ENCODE measurements at regions not wholly inside any gene's neighbourhood (a gene's known extent, or its start where the extent isn't known, plus 50 kb on each side); places are given as distances from the start of the nearest gene placed in this dataset.
A peak's percentile ranks its signal among the peaks of the same experiment; 100 is the strongest.

DNA sequence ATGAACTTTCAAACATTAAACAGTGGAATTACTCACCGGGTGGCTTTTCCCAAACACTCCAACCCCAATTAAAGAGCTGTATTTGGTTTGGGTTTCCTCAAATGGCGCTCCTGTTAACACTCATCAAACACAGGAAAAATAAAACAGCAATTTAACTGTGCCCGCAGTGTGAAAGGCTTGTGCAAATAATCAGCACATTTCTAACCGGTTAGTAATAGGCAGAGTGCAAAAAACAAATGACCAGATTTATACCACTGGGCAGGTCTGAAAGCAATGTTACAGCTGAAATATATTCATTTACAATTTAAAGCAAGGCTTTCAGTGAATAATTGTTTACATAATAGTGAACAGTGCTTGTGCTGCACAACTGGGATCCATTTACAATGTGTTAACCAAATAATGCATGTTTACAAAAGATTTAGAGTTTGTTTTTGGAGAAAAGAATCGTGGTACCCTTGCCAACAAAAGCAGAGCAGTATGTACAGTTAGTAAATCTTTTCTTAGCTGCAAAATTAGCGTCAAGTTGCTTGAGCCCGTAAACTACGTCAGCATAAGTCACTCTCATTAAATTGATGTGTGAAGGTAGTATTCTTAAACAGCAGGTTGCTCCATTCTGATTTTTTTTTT lies 662.9 kb upstream of the ZNF608 start:
- no peak for FAIRE-seq

DNA sequence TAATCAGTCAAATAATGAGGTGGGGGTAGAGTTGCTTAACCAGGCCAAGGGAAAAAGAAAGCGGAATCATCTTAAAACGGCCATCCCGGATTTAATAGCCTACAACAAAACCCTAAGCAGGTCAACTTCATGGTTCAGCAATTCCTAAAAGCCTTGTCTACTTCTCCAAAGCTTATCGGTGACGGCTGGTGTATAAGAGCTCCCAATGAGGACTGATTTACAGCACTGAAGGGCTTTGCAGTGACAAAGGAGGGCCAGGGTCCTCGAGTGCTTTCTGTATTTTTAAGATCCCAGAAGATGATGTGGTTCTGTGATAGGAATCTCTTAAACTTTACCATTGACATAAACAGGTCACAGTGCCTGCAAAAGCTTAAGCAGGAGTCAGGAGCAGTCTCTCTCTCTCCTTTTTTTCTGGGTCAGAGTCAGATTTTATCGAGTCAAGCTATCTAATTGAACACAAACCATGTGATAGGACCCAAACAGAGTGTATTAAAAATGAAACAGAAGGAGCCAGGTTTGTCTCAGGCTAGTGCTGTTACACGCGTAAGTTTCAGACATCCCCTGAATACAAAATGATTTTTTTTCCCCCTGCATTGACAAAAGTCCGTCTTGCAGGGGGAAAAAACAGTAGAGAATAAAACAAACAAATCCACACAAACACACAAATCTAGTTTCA lies 663.6 kb upstream of the ZNF608 start:
- no peak for FAIRE-seq

More for the DNA sequence above, 662.9 kb upstream of the ZNF608 start:
- peak; percentile 38 for DNase-seq (ENCODE audit: low spot score)

DNA sequence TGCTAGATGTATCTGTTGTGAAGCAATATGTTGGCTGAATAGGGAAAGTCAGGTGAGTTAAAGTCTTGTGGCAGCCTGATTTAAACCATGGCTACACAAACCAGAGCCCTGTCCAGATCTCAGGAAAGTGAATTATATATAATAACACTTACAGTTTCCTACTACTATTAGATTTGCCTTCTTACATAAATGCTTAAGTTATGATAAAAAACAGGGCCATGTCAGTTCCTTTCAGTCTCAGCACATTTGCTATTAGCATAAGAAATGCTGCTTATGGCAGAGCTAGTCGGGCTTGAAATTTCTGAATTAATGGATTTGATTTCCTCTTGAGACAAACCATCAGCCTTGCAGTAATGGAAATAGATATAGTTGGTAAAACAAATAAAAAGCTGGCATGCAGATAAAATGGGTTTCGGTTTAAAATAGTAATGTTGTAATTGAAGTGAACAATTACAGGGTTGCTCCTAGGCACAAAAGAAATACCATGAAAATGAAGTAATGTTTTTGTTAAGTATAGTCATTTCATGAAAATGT lies 664.2 kb upstream of the ZNF608 start:
- FAIRE-seq: peak; percentile 93
- peak; percentile 93 for DNase-seq (ENCODE audit: low spot score)

More for the DNA sequence above, 663.6 kb upstream of the ZNF608 start:
- peak; percentile 46 for DNase-seq (ENCODE audit: low spot score)

DNA sequence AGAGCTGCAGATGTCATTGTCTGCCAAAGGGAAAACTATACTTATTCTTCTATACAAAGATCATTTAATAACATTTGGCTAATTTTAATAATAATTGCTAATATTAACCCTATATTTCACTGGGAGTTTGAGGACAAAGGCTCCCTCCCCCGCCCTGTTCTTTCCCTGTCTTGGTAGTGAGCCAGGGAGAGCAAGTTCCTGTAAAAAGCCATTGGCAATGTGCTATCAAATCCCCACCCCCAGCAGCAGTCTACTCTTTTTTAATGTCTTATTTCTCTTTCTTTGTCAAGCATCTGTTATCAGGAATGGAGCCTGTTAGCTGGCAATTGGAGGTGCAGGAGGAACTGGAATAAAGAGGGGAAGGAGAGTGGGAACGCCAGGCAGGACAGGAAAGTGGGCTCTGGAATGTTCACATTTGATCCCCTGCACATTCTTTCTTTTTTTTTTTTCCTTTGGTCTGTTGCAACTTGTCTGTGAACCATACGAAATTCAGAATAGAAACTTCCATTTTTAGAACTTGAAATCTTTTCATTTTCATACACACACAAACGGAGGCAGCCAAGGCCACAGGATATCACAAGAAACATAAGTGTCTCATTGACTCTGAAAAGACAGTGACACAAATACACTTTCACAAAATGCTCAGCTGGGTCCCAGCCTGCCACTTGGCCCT lies 664.8 kb upstream of the ZNF608 start:
- DNase-seq (ENCODE audit: low spot score): no peak

DNA sequence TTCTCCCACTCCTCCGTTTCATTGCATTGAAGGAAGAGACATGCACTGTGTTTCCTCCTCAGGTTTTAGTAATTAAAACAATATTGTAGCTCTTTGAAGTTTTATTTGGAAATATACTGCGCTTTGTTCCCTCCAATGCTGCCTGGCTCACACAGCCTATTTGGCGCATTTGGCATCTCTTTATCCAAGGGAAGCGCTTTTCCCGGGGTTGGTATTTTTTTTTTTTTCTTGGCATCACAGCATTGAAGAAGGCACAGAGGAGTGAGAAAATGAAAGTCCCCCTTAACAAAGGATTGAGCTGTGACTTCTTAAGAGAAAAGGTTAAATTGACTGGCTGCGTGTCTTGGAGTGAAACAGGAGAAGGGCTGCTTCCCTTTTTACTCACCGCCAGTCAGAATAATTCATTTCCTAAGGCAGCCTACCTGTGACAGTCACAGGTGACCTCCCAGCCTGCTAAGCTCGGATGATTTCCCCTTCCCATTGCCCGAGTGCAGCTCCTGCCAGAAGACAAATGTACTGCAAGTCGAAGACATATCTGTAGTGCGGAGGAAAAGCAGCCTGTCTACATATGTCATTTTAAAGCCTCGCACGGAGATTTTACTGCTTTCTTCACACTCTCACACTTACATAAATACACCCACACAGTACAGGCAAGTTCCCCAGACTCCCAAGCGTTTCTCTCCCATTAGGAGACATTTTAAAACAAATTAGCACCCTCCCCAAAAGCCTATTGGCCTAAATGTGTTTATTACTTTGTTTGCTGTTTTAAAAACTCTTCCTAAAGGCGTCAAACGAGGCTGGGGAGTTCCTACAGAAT lies 665.5 kb upstream of the ZNF608 start:
- FAIRE-seq: peak; percentile 27
- peak; percentile 60 for DNase-seq (ENCODE audit: low spot score)

More for the DNA sequence above, 664.8 kb upstream of the ZNF608 start:
- FAIRE-seq: no peak

DNA sequence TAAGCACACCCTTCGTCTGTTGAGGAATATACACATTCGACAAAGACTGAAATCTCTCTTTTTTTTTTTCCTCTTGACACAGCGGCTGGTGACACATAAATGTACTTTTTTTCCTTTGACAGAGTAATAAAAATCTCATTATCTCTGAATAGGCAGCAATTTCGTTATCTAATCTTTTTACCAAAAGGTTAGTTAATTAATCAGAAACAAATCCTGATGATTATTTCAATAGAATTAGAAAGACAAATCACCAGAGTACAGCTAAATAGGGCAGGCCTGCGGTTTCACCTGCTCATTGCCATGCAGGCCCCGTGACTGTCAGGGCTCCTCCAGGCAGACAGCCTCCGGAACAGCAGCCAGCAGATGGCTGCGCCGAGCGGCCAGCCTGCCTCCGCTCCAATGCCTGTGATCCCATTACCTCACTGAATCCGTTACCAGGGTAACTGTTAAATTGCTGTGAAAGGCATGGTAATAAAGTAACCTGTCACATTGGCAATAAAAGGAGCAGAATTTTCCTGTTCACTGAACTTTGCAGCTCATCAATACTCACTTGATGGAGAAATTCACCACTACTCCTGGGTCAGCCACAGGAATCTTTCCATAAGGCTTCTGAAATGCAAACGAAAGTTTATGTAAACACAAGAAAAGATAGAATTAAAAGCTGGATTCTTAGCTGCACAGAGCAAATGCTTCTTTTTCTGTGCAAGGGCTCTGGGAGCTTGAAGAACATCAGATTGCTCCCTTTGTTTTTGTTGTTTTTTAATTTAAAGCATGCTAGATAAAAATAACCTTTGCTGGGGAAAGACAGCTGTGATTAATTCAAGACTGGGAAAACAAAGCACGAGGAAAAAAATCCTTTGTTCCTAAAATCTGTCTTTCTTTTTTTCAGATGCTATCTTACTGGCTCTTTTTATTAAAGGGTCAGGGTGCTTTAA lies 666.4 kb upstream of the ZNF608 start:
- FAIRE-seq: peak; percentile 92
- peak; percentile 97 for DNase-seq (ENCODE audit: low spot score)

DNA sequence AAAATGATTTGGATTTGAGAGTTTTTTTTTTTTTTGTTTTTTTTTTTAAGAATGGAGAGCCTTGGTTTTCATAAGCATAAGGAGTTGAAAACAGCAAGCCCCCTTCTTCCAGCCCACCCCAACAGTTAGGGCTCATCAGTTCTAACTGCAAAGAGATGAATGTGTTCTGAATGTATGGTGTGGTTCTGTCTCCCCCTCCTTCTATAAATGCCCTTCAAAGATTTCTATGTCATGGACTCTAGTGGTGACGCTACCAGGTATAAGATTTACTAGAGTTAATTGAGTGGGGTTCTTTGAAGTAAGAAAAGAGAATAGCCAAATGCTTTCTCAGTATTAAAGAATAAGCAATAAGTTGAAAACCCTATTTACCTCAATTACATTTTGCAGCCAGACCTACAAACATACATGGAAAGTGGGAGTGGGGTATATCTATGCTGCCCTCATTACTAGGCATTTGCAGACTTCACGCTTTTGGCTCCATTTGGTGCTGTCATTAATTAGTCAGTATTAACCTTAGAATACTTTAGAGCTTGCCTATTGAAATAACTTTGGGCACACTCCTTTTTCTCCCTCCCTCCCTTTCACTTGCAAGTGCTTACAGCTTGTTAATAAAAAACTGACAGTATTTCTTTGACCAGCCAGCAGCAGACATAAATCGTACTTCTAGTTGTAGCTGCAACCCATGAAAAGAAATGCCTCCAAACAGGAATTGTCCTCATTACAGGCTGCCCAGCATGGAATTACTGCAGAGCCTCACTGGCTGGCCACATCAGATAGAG lies 667.2 kb upstream of the ZNF608 start:
- FAIRE-seq (no peak), DNase-seq (ENCODE audit: low spot score) (no peak)

DNA sequence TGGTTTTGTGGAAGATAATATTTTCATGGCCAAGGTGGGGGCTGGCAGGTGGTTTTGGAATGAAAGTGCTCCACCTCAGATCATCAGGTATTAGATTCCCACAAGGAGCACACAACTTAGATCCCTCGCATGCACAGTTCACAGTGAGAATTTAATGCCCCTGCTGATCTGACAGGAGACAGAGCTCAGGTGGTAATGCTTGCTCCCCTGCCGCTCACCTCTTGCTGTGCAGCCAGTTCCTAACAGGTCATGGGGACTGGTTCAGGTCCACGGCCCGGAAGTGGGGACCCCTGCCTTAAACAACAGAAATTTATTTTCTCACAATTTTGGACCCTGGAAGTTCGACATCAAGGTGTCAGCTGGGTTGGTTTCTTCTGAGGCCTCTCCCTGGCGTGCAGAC lies 668.7 kb upstream of the ZNF608 start:
- FAIRE-seq: no peak
- no peak for DNase-seq (ENCODE audit: low spot score)

DNA sequence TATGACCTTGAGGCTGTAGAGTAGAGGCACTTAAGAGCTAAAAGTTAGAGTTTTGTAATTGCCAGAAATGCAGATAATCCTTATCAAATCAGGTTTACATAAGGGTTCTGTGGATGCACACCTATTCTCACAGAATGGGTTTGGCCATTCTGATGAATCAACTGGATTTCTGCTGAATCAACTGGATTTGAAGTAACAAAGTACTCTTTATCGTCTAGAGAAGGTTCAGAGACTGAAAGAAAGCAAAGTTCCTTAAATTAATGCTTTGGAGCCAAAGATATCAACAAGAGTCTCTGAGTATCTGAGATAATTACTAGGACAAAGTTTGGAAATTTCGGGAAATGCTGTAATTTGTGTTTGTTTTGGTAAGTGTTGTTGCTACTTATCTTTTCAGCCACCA lies 669.6 kb upstream of the ZNF608 start:
- no peak for DNase-seq (ENCODE audit: low spot score)
- no peak for FAIRE-seq

DNA sequence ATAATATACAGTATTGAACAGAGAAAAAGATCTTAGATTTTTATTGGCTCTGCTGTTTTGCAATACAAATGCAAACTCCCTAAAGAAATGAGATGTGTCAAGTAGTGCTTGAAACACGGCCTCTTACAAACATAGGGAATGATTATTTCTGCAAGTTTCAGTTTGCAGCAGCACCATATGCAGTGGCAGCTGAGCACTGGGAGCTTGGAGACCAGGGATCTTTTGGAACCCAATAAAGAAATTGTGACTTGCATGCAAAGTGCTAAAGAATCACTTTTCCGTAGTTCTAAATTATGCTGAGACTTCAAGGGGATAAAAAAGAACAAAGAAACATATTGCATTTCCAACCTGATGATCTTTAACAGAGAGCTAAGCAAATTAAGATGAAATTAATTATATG lies 674.6 kb upstream of the ZNF608 start:
- FAIRE-seq (no peak), DNase-seq (ENCODE audit: low spot score) (no peak)

DNA sequence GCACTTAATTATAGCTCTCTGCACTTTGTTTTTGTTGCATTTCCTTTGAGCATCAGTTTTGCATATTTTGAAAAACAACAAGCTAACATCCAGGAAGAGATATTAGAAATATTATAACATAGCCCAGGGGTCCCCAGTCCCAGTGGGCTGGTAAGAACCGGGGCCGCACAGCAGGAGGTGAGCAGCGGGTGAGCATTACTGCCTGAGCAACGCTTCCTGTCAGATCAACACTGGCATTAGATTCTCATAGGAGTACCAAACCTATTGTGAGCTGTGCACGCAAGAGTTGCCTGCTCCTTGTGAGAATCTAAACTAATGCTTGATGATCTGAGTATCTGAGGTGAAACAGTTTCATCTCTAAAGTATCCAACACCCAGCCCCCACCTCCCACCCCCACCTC lies 675.9 kb upstream of the ZNF608 start:
- no peak for DNase-seq (ENCODE audit: low spot score)

DNA sequence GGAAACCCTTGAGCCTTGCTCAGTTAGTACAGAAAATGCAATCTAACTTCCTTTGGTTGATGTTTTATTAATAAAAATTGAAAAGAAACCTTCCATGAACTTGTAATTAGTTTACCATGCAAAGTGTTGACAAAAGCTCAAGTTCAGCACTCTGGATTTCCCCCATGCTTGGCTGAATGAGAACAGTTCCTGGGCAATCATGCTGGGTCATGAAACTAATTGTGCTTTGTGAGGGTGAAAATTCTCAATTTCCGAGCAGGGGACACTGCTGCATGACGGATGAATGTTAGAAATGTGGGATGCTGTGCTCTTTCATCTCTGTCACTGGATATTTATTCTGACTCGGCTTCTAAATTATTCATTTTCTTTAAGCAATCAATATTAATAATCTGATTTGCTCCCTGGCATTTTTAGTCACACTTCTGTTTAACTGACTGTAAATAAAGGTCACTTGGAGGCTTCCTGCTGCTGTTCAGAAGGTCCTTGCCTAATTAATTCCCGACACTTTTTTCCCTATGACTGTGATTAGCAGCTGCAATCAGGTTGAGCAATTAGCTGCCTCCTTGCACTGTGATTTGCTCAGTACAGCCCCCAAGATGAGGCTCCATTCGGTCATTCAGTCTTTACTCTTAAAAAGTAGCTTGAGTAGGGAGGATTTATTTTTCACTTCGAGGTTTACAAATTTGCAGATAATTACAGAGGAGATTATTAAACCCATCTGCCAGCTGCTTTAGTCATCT lies 678.1 kb upstream of the ZNF608 start:
- FAIRE-seq (no peak), DNase-seq (ENCODE audit: low spot score) (no peak)

More for the DNA sequence above, 675.9 kb upstream of the ZNF608 start:
- FAIRE-seq: no peak

DNA sequence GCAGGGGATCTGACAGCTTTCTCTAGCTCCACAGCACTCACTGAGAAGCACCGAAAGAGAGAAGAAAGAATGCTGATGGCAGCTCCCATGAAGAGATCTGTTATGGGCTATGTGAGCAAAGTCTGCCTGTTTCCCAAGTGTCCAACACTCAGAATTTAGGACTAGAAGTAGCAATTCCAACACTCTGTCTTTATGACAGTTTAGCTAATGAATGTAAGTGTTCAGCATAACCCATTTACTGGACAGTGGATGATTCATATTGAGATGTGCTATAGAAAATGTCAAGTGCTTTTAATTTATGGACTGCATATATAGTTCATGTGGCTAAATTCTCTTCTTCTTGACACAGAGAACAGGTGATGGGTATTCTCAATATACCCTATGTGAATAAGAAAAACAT lies 683.1 kb upstream of the ZNF608 start:
- no peak for FAIRE-seq
- DNase-seq (ENCODE audit: low spot score): no peak

DNA sequence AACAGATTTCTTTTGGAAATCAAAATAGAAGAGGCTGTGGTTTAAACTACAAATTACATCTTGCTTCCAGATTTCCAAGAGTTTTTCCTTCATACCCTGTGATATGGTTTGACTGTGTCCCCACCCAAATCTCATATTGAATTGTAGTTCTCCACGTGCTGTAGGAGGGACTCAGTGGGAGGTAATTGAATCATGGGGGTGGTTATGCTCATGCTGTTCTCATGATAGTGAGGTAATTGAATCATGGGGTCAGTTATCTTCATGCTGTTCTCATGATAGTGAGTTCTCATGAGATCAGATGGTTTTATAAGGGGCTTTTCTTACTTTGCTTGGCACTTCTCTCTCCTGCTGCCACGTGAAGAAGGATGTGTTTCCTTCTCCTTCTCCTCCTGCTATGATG lies 687.0 kb upstream of the ZNF608 start:
- DNase-seq (ENCODE audit: low spot score) (no peak), FAIRE-seq (no peak)

DNA sequence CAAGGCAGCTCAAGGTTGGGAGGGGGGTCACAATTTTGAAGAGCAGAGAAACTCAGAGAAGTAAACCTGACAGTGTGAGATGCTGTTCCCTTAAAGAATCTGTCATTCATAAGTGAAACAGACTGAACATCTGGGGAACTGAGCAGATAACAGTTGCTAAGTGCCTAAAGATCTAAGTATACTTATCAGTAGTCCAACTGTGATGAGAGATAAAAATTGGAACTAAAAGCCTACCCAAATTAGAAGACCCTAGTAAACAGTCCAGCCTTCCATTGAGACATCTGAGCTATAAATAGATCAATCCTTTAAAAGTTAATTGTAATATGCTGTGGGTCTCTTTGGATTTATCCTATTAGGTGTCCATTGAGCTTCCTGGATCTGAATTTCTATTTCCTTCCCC lies 692.8 kb upstream of the ZNF608 start:
- FAIRE-seq (no peak), DNase-seq (ENCODE audit: low spot score) (no peak)

DNA sequence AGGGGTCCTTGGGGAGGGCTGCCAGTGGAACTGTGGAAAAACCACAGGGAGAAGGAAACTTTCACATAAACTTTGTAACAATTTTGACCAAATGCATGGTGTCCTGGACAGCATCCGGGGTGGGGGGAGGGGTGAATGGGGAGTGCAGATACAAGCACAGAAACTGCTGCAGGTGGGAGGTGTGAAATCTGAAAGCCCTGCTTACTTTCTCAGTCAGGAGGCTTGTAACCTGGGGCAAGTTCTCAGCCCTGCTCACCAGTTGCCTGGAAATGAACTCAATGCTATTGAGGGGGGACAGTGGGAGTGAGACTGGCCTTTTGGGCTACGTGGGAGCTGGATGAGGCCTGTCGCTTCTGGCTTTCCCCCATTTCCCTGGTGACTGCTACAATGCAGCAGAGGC lies 694.5 kb upstream of the ZNF608 start:
- DNase-seq (ENCODE audit: low spot score) (no peak), FAIRE-seq (no peak)

DNA sequence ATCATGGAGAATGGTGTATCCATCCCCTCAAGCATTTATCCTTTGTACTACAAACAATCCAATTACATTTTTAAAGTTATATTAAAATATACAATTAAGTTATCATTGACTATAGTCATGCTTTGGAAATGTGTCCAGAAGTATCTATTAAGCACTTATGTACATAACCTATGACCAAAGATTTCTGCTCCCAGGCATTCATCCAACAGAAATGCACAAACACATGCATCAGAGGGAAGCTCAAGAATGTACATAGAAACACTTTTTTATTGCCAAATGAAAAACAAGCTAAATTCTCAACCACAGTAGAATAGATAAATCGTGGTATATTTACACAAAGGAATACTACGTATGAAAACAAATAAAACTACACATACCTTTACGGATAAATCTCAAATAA lies 700.5 kb upstream of the ZNF608 start:
- DNase-seq (ENCODE audit: low spot score) (no peak), FAIRE-seq (no peak)

DNA sequence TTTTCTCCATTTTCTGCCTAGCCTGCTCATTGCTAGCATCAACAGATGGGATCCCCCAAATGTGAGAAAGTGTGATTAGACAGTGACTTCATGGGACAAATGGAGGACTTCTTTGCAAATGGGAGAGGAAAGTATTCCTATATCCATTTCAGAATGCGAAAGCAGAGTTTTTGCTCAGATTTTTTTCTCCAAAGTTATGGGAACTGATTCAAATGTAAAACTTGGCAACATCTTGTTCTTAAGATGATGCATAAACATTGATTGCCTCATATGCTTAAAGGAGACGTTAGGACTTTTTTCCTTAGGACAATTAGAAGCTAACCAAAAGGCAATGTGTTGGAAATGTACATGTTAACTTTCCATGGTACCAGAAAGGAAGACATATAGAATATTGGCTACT lies 704.3 kb upstream of the ZNF608 start:
- DNase-seq (ENCODE audit: low spot score): no peak
- FAIRE-seq: no peak

DNA sequence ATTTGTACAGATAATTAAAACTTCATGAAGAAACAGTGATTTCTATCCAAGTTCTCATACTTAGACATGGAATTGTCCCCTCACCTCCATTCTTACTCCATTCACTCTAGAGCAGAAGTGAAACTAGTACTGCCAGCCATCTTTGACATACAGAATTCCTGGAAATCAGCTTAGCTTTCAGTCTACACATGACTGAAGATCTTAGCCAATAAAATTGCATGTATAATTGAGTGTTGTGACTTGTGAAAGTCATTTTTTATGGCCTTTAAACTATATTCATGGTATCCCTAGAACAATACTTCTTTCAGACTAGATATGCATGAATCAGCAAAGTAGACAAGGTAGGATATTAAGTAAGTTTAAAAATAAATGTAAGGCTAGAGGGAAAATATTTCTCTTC lies 705.2 kb upstream of the ZNF608 start:
- DNase-seq (ENCODE audit: low spot score) (no peak), FAIRE-seq (no peak)

All from RCC 7860 (cell line).